K562 (cell line): ENCODE measurements at regions not wholly inside any gene's neighbourhood (a gene's known extent, or its start where the extent isn't known, plus 50 kb on each side); places are given as distances from the start of the nearest gene placed in this dataset.

Experiments used
- ARNT ChIP-seq, 2 experiments: fragments of 450-650 bp; IDR thresholded peaks; 2 replicates each; pipeline ENCODE4 v1.6.1; 2016; ENCODE audit warnings: mild to moderate bottlenecking in 1 of 2
- E2F8 ChIP-seq: fragments of 450-650 bp; IDR thresholded peaks from 2 replicates; pipeline ENCODE4 v1.7.1; 2018; ENCODE audit warnings: mild to moderate bottlenecking, low read depth; ENCODE audit not compliant: partially characterized antibody
- FOXJ3 ChIP-seq: sonication (generic); formaldehyde crosslinking; IDR thresholded peaks from 2 replicates; pipeline ENCODE4 v1.4.0; 2020; ENCODE audit warnings: mild to moderate bottlenecking, missing genetic modification reagents
- HMG20A ChIP-seq: fragments of 450-650 bp; formaldehyde crosslinking; conservative IDR thresholded peaks from 2 replicates; pipeline ENCODE4 v1.4.0; 2020; ENCODE audit warnings: mild to moderate bottlenecking, mixed read lengths
- MTA2 ChIP-seq: fragments of 450-650 bp; IDR thresholded peaks from 2 replicates; pipeline ENCODE4 v1.6.1; 2016; ENCODE audit warnings: low read depth
- PURB ChIP-seq: sonication (generic); formaldehyde crosslinking; IDR thresholded peaks from 2 replicates; pipeline ENCODE4 v1.9.0; 2021; ENCODE audit warnings: low read depth, mild to moderate bottlenecking, missing genetic modification reagents
- SRSF7 ChIP-seq: fragments of 200-400 bp; formaldehyde crosslinking; optimal IDR thresholded peaks from 2 replicates; pipeline ENCODE3; 2017; ENCODE audit warnings: mild to moderate bottlenecking, low read depth, low read length
- ZBTB26 ChIP-seq: fragments of 450-650 bp; formaldehyde crosslinking; IDR thresholded peaks from 2 replicates; pipeline ENCODE4 v1.4.0; 2022; ENCODE audit warnings: missing genetic modification characterization
- ZC3H8 ChIP-seq: fragments of 450-650 bp; IDR thresholded peaks from 2 replicates; pipeline ENCODE4 v1.6.1; 2017
- ZKSCAN8 ChIP-seq: fragments of 200-800 bp; sonication (Bioruptor generic); IDR thresholded peaks from 2 replicates; pipeline ENCODE4 v1.6.1; 2016; ENCODE audit warnings: missing genetic modification characterization, missing compliant biosample characterization
- ZNF140 ChIP-seq: fragments of 250-450 bp; sonication (Bioruptor Pico); IDR thresholded peaks from 2 replicates; pipeline ENCODE4 v1.8.0; 2021; ENCODE audit warnings: moderate library complexity, mild to moderate bottlenecking, inconsistent platforms
- TF ChIP-seq, protein P1 (sequence below): sonication (generic); formaldehyde crosslinking; IDR thresholded peaks from 2 replicates; pipeline ENCODE4 v1.8.1; 2023; ENCODE audit warnings: mild to moderate bottlenecking, missing genetic modification reagents, moderate library complexity
- TF ChIP-seq, protein P2 (sequence below): fragments of 250-450 bp; sonication (Bioruptor Pico); IDR thresholded peaks from 2 replicates; pipeline ENCODE4 v1.9.0; 2021; ENCODE audit warnings: mild to moderate bottlenecking

DNA sequence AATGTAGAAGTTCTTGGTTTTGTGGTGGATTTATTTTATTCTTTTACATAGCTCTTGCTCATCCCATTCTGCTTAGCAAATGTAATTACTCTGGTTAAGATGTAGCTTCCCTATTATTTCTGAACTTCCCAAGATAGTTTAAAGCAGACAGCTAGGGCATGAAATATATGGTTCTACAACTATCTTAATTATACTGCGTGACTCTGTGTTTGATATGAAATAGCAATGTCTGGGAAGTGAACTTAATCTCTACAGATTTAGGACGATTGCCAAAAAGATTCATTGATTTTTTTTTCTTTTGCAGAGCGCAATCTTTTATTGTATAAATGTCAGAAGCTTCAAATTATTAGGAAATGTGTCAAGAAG is 529.3 kb upstream of the ZNF608 start (continued):
- TF ChIP-seq ARNT (IDR thresholded peaks at IDR 0.05) (no peak), ZNF140 (CRISPR knock-in tag) (no peak), MTA2 (no peak), SRSF7 (no peak), PURB (CRISPR knock-in tag) (no peak), ZKSCAN8 (CRISPR knock-in tag) (no peak), HMG20A (no peak), E2F8 (no peak), ZBTB26 (CRISPR knock-in tag) (no peak), FOXJ3 (CRISPR knock-in tag) (no peak), ZC3H8 (no peak)
- TF ChIP-seq, protein P1, sequence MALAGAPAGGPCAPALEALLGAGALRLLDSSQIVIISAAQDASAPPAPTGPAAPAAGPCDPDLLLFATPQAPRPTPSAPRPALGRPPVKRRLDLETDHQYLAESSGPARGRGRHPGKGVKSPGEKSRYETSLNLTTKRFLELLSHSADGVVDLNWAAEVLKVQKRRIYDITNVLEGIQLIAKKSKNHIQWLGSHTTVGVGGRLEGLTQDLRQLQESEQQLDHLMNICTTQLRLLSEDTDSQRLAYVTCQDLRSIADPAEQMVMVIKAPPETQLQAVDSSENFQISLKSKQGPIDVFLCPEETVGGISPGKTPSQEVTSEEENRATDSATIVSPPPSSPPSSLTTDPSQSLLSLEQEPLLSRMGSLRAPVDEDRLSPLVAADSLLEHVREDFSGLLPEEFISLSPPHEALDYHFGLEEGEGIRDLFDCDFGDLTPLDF, result no peak
- TF ChIP-seq, protein P2, sequence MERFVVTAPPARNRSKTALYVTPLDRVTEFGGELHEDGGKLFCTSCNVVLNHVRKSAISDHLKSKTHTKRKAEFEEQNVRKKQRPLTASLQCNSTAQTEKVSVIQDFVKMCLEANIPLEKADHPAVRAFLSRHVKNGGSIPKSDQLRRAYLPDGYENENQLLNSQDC (CRISPR knock-in tag), result no peak
